Astrocyte (in vitro differentiated cells and primary cell): ENCODE measurements at regions not wholly inside any gene's neighbourhood (a gene's known extent, or its start where the extent isn't known, plus 50 kb on each side); places are given as distances from the start of the nearest gene placed in this dataset.

Experiments used
- EZH2 ChIP-seq: IDR thresholded peaks from 2 replicates; pipeline ENCODE4 v1.6.1; 2012; ENCODE audit warnings: mild to moderate bottlenecking, low read length, inconsistent platforms; ENCODE audit not compliant: insufficient read depth
- TF ChIP-seq, protein P1 (sequence below): IDR thresholded peaks from 2 replicates; pipeline ENCODE4 v1.5.1; 2011; ENCODE audit warnings: low read depth, mild to moderate bottlenecking, inconsistent platforms, low read length, moderate library complexity; ENCODE audit not compliant: insufficient read depth

DNA sequence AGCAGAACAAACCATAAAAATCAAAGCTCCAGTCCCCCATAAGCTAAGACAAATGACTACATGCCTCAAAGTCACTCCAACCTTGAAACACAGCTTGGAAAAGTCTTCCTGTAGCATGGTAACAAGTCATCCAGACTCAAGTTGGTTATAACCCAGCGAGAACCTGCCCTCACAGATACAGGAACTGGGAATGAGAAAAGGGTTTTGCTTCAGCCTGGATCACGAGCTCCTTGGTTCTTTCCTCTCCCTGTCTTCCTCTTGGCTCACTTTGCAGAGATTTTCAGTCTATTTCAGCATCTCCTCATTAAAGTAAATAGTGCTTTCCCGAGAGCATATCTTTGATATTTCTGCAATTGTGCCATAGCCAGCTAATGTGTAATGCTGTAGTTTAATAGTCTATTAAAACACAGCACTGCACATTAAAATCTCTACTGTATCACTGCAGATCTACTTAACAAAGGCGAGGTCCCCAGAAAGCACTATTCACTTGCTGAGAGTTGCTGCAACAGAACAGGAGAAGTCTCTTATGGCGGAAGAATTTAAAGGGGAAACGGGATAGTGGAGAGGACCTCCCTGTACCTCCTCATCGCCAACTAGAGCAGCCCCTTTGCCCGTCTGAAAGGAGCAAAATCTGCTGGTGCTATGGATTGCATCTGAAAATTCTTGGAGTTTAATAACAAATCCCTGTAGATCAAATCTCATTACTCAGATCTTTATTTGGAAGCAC is 249.3 kb upstream of the GATB start:
- TF ChIP-seq, protein P1, sequence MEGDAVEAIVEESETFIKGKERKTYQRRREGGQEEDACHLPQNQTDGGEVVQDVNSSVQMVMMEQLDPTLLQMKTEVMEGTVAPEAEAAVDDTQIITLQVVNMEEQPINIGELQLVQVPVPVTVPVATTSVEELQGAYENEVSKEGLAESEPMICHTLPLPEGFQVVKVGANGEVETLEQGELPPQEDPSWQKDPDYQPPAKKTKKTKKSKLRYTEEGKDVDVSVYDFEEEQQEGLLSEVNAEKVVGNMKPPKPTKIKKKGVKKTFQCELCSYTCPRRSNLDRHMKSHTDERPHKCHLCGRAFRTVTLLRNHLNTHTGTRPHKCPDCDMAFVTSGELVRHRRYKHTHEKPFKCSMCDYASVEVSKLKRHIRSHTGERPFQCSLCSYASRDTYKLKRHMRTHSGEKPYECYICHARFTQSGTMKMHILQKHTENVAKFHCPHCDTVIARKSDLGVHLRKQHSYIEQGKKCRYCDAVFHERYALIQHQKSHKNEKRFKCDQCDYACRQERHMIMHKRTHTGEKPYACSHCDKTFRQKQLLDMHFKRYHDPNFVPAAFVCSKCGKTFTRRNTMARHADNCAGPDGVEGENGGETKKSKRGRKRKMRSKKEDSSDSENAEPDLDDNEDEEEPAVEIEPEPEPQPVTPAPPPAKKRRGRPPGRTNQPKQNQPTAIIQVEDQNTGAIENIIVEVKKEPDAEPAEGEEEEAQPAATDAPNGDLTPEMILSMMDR = no peak
- no peak for TF ChIP-seq EZH2
